SK-N-SH (cell line): ENCODE measurements at regions not wholly inside any gene's neighbourhood (a gene's known extent, or its start where the extent isn't known, plus 50 kb on each side); places are given as distances from the start of the nearest gene placed in this dataset.

Experiments
- CTCF ChIA-PET: fragments of 300-600, 350-600 bp; formaldehyde crosslinking; extraction: SDS; loops from one replicate; lab custom pipeline; 2021; lab: Yijun Ruan, JAX
- POLR2A ChIA-PET: fragments of 350-600 bp; sonication (Branson Sonifier 250); formaldehyde crosslinking; extraction: SDS; loops from one replicate; lab custom pipeline; 2020; ENCODE audit warnings: antibody characterized with exemption, inconsistent platforms; lab: Yijun Ruan, JAX
- DNase-seq: peaks from one replicate; pipeline ENCODE4 v3.0.0; 2012
- H2AFZ ChIP-seq: fragments of 200-600 bp; sonication (generic); 2 replicates; pipeline ENCODE4 v1.8.1; 2016; ENCODE audit warnings: antibody characterized with exemption, mild to moderate bottlenecking, low read depth
- H3F3A ChIP-seq: fragments of 200-600 bp; sonication (generic); replicated peaks from 2 replicates; pipeline ENCODE3; 2016; ENCODE audit warnings: antibody characterized with exemption, mild to moderate bottlenecking; ENCODE audit not compliant: insufficient read depth
- H3K27ac ChIP-seq, 2 experiments: fragments of 200-500 bp in 1 of 2; fragments of 200-600 bp in 1 of 2; sonication (Bioruptor generic) in 1 of 2; sonication (generic), shearing (Covaris generic) in 1 of 2; 2 replicates each; pipeline versions ENCODE4 v1.5.1 to v1.6.1; 2014 to 2016; ENCODE audit warnings: low read depth in 2 of 2, inconsistent platforms in 1 of 2, low read length in 1 of 2, mild to moderate bottlenecking in 1 of 2, mixed read lengths in 1 of 2
- H3K27me3 ChIP-seq: fragments of 200-600 bp; sonication (generic), shearing (Covaris generic); 2 replicates; pipeline ENCODE4 v1.6.1; 2016; ENCODE audit warnings: mixed run types; ENCODE audit not compliant: insufficient read depth
- H3K36me3 ChIP-seq, 2 experiments: fragments of 200-500 bp in 1 of 2; fragments of 200-600 bp in 1 of 2; sonication (Bioruptor generic) in 1 of 2; sonication (generic) in 1 of 2; replicated peaks in 1 of 2; 2 replicates each; pipeline versions ENCODE3 to v1.5.1; 2014 to 2016; ENCODE audit warnings: low read length in 1 of 2, mild to moderate bottlenecking in 1 of 2; ENCODE audit not compliant: insufficient read depth in 2 of 2, control insufficient read depth in 1 of 2
- H3K4me1 ChIP-seq, 2 experiments: fragments of 200-500 bp in 1 of 2; fragments of 200-600 bp in 1 of 2; sonication (Bioruptor generic) in 1 of 2; sonication (generic), shearing (Covaris generic) in 1 of 2; 2 replicates each; pipeline versions ENCODE4 v1.5.1 to v1.6.1; 2014 to 2016; ENCODE audit warnings: low read depth in 1 of 2, low read length in 1 of 2, mixed run types in 1 of 2; ENCODE audit not compliant: insufficient read depth in 2 of 2, control insufficient read depth in 1 of 2
- H3K4me2 ChIP-seq: fragments of 200-600 bp; sonication (generic), shearing (Covaris generic); 2 replicates; pipeline ENCODE4 v1.6.1; 2017; ENCODE audit warnings: mixed run types
- H3K4me3 ChIP-seq, 2 experiments: fragments of 200-500 bp in 1 of 2; fragments of 200-600 bp in 1 of 2; sonication (Bioruptor generic) in 1 of 2; sonication (generic), shearing (Covaris generic) in 1 of 2; 2 replicates each; pipeline versions ENCODE4 v1.5.1 to v1.8.1; 2014 to 2016; ENCODE audit warnings: low read depth in 2 of 2, inconsistent platforms in 1 of 2, low read length in 1 of 2, mild to moderate bottlenecking in 1 of 2, mixed read lengths in 1 of 2, moderate library complexity in 1 of 2
- H3K79me2 ChIP-seq: fragments of 200-600 bp; sonication (generic); 2 replicates; pipeline ENCODE4 v1.8.1; 2017; ENCODE audit warnings: mild to moderate bottlenecking; ENCODE audit not compliant: insufficient read depth
- H3K9ac ChIP-seq: fragments of 200-600 bp; sonication (generic); 2 replicates; pipeline ENCODE4 v1.6.1; 2017; ENCODE audit warnings: mixed run types
- H3K9me2 ChIP-seq: fragments of 200-600 bp; sonication (generic); 2 replicates; pipeline ENCODE4 v1.6.1; 2017; ENCODE audit warnings: mixed run types
- H3K9me3 ChIP-seq: fragments of 200-600 bp; sonication (generic); 2 replicates; pipeline ENCODE4 v1.6.1; 2017; ENCODE audit warnings: mixed run types, mild to moderate bottlenecking, moderate library complexity
- H4K20me1 ChIP-seq: fragments of 200-600 bp; sonication (generic); 2 replicates; pipeline ENCODE4 v1.6.1; 2017; ENCODE audit warnings: mild to moderate bottlenecking, mixed run types; ENCODE audit not compliant: insufficient read depth
- ELF1 ChIP-seq: IDR thresholded peaks from 2 replicates; pipeline ENCODE4 v1.4.0; 2012
- FOSL2 ChIP-seq: IDR thresholded peaks from 2 replicates; pipeline ENCODE4 v1.4.0; 2012; ENCODE audit warnings: low read depth, mild to moderate bottlenecking, moderate library complexity, borderline replicate concordance
- GABPA ChIP-seq: IDR thresholded peaks from 2 replicates; pipeline ENCODE4 v1.4.0; 2012; ENCODE audit warnings: low read depth, mild to moderate bottlenecking
- MXI1 ChIP-seq: IDR thresholded peaks from 2 replicates; pipeline ENCODE4 v1.6.1; 2012; ENCODE audit warnings: mild to moderate bottlenecking, low read depth, low read length, improper control_type of control experiment
- NFIC ChIP-seq: IDR thresholded peaks from 2 replicates; pipeline ENCODE4 v1.4.0; 2012; ENCODE audit warnings: borderline replicate concordance
- NRF1 ChIP-seq: IDR thresholded peaks from 2 replicates; pipeline ENCODE4 v1.6.1; 2012; ENCODE audit warnings: low read depth, mild to moderate bottlenecking, low read length
- POLR2AphosphoS5 ChIP-seq: IDR thresholded peaks from 2 replicates; pipeline ENCODE4 v1.6.1; 2012; ENCODE audit warnings: low read depth, low read length
- RFX5 ChIP-seq: IDR thresholded peaks from 2 replicates; pipeline ENCODE4 v1.6.1; 2012; ENCODE audit warnings: mild to moderate bottlenecking, improper control_type of control experiment, low read length
- RXRA ChIP-seq: IDR thresholded peaks from 2 replicates; pipeline ENCODE4 v1.4.0; 2012; ENCODE audit warnings: low read depth, mild to moderate bottlenecking, borderline replicate concordance
- SIN3A ChIP-seq: IDR thresholded peaks from 2 replicates; pipeline ENCODE4 v1.6.1; 2012; ENCODE audit warnings: low read depth, mild to moderate bottlenecking, low read length, moderate library complexity, borderline replicate concordance
- SMC3 ChIP-seq: IDR thresholded peaks from 2 replicates; pipeline ENCODE4 v1.6.1; 2012; ENCODE audit warnings: low read depth, low read length, improper control_type of control experiment
- YY1 ChIP-seq: IDR thresholded peaks from 2 replicates; pipeline ENCODE4 v1.4.0; 2012; ENCODE audit warnings: low read depth, mild to moderate bottlenecking
- WGBS: methylation state at CpG from one replicate; pipeline ENCODE4 v1.1.6; 2017; ENCODE audit warnings: low lambda C conversion rate; 5-methylcytosine and 5-hydroxymethylcytosine counted together
- TF ChIP-seq, protein P1 (sequence below): fragments of 150-350 bp; IDR thresholded peaks from 2 replicates; pipeline ENCODE4 v1.6.1; 2016; ENCODE audit warnings: mild to moderate bottlenecking, low read depth, low read length
- TF ChIP-seq, protein P2 (sequence below): IDR thresholded peaks from 2 replicates; pipeline ENCODE4 v1.4.0; 2012; ENCODE audit warnings: low read depth, borderline replicate concordance
- TF ChIP-seq, protein P3 (sequence below): fragments of 150-350 bp; IDR thresholded peaks from 2 replicates; pipeline ENCODE4 v1.6.1; 2017; ENCODE audit warnings: antibody characterized with exemption, low read length, low read depth, borderline replicate concordance

DNA sequence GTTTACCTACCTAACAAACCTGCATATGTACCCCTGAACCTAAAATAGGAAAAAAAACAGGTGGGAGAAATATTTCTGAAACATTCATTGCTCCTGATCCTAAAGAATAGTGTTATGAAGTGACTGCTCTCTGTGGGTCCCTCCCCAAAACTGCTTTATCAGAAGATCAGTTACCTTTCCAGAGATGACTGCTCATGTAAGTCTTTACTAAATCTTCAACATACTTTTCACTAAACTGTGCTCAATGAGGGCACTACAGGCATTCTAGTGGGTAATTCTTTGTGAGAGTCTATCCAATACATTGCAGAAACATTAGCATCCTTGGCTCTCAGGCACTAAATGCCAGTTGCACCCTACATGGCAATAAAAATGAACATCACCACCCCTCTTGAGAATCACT is 189.3 kb upstream of the STK17B start (continued):
- TF ChIP-seq GABPA (no peak), RXRA (no peak), RFX5 (no peak), NRF1 (no peak), MXI1 (no peak), YY1 (no peak)
- TF ChIP-seq, protein P1, sequence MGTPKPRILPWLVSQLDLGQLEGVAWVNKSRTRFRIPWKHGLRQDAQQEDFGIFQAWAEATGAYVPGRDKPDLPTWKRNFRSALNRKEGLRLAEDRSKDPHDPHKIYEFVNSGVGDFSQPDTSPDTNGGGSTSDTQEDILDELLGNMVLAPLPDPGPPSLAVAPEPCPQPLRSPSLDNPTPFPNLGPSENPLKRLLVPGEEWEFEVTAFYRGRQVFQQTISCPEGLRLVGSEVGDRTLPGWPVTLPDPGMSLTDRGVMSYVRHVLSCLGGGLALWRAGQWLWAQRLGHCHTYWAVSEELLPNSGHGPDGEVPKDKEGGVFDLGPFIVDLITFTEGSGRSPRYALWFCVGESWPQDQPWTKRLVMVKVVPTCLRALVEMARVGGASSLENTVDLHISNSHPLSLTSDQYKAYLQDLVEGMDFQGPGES, result no peak

DNA sequence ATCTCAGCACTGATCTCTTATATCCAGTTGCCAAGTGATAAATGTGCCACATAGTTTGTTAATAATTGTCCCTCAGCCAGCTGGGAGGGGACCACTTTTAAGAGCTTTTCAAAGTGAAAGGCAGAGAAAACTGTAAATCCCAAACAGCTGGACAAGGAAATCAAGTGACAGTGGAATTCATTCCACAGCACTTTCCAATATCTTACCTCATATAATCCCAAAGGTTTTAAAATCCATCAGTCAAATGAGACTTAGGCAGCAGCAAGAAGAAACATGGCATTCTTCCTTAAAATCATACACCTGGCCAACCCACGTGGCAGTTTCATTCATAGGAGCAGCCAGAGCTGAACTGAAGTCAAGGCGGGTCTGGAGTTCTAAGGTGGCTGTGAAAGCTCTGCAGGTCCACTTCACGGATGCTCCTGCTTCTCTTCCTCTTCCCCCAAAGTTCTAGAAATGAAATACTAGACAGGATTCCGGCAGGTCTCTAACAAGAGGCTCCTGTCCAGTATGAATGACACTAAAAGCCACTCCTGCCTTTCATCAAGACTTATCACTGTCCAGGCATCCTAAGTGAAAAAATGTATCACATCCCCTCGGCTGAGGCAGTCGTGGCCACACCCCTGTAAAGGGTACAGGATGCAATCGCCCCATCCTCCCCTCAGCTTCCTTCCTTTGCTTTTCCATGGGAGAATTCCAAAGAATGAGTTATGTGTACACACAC is 190.4 kb upstream of the STK17B start:
- Histone ChIP-seq H3K4me3 (no peak overlapping the region), H3K4me2 (no peak overlapping the region), H3K79me2 (no peaks in the 10 kb centered on the region), H3K27me3 (no peaks in the 10 kb centered on the region), H3K9me3 (no peaks in the 10 kb centered on the region), H3K9ac (no peak overlapping the region), H2AFZ (no peak overlapping the region), H3F3A (no peaks in the 10 kb centered on the region), H3K4me1 (no peaks in the 10 kb centered on the region), H3K27ac (no peak overlapping the region), H3K9me2 (no peaks in the 10 kb centered on the region), H3K36me3 (no peaks in the 10 kb centered on the region), H4K20me1 (no peaks in the 10 kb centered on the region)
- CTCF ChIA-PET, result interaction anchor here (1.1 to 1.8 kb wide), 2 partner anchors 24 to 437 kb away, joined by 3 to 9 read pairs; partner anchors contain the start of gene GTF3C3
- WGBS, result 64% methylated on average over 7 of the region's 7 CpGs
- POLR2A ChIA-PET, result no interaction called here
- TF ChIP-seq ELF1 (no peak), SMC3 (no peak), FOSL2 (no peak), POLR2AphosphoS5 (no peak), NFIC (no peak), MXI1 (no peak), SIN3A (no peak)
- TF ChIP-seq, protein P2, sequence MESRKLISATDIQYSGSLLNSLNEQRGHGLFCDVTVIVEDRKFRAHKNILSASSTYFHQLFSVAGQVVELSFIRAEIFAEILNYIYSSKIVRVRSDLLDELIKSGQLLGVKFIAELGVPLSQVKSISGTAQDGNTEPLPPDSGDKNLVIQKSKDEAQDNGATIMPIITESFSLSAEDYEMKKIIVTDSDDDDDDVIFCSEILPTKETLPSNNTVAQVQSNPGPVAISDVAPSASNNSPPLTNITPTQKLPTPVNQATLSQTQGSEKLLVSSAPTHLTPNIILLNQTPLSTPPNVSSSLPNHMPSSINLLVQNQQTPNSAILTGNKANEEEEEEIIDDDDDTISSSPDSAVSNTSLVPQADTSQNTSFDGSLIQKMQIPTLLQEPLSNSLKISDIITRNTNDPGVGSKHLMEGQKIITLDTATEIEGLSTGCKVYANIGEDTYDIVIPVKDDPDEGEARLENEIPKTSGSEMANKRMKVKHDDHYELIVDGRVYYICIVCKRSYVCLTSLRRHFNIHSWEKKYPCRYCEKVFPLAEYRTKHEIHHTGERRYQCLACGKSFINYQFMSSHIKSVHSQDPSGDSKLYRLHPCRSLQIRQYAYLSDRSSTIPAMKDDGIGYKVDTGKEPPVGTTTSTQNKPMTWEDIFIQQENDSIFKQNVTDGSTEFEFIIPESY, result no peak
- TF ChIP-seq, protein P3, sequence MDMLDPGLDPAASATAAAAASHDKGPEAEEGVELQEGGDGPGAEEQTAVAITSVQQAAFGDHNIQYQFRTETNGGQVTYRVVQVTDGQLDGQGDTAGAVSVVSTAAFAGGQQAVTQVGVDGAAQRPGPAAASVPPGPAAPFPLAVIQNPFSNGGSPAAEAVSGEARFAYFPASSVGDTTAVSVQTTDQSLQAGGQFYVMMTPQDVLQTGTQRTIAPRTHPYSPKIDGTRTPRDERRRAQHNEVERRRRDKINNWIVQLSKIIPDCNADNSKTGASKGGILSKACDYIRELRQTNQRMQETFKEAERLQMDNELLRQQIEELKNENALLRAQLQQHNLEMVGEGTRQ, result no peak
- DNase-seq, result no peak
